PFSK-1 (cell line): ENCODE measurements at regions not wholly inside any gene's neighbourhood (a gene's known extent, or its start where the extent isn't known, plus 50 kb on each side); places are given as distances from the start of the nearest gene placed in this dataset.

ENCODE experiments used
- FOXP2 ChIP-seq: optimal IDR thresholded peaks from 2 replicates; pipeline ENCODE3; 2011; ENCODE audit warnings: borderline replicate concordance, control low read depth, inconsistent platforms; ENCODE audit not compliant: insufficient read depth; ENCODE audit errors: extremely low read length, extremely low read depth
- POLR2AphosphoS5 ChIP-seq: IDR thresholded peaks from 2 replicates; pipeline ENCODE4 v1.6.1; 2012; ENCODE audit warnings: low read depth, mild to moderate bottlenecking, control low read depth, low read length, moderate library complexity
- TAF1 ChIP-seq: IDR thresholded peaks from 2 replicates; pipeline ENCODE4 v1.6.1; 2012; ENCODE audit warnings: low read length, control low read depth, borderline replicate concordance; ENCODE audit not compliant: insufficient read depth
- TF ChIP-seq, protein P1 (sequence below), 2 experiments: IDR thresholded peaks; 2 replicates each; pipeline versions ENCODE4 v1.6.1 to v1.8.0; 2011 to 2012; ENCODE audit warnings: low read depth in 2 of 2, low read length in 2 of 2, control low read depth in 1 of 2, inconsistent platforms in 1 of 2, mild to moderate bottlenecking in 1 of 2, moderate library complexity in 1 of 2; ENCODE audit not compliant: insufficient read depth in 1 of 2

DNA sequence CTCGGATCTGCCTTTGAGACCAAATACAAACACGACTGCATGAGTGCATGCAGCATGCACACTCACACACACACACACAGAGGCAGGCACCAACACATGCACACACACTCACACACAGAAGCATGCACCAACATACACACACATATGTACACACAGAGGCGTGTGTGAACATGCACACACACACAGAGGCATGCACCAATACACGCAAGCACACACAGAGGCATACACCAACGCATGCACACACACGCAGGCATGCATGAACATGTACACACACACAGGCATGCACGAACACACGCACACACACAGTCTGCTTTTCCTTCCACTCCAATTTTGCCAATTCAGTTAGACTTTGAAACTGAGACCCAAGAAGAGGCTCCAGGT lies 67.3 kb upstream of the COL13A1 start:
- no peak for TF ChIP-seq POLR2AphosphoS5
- TF ChIP-seq, protein P1, sequence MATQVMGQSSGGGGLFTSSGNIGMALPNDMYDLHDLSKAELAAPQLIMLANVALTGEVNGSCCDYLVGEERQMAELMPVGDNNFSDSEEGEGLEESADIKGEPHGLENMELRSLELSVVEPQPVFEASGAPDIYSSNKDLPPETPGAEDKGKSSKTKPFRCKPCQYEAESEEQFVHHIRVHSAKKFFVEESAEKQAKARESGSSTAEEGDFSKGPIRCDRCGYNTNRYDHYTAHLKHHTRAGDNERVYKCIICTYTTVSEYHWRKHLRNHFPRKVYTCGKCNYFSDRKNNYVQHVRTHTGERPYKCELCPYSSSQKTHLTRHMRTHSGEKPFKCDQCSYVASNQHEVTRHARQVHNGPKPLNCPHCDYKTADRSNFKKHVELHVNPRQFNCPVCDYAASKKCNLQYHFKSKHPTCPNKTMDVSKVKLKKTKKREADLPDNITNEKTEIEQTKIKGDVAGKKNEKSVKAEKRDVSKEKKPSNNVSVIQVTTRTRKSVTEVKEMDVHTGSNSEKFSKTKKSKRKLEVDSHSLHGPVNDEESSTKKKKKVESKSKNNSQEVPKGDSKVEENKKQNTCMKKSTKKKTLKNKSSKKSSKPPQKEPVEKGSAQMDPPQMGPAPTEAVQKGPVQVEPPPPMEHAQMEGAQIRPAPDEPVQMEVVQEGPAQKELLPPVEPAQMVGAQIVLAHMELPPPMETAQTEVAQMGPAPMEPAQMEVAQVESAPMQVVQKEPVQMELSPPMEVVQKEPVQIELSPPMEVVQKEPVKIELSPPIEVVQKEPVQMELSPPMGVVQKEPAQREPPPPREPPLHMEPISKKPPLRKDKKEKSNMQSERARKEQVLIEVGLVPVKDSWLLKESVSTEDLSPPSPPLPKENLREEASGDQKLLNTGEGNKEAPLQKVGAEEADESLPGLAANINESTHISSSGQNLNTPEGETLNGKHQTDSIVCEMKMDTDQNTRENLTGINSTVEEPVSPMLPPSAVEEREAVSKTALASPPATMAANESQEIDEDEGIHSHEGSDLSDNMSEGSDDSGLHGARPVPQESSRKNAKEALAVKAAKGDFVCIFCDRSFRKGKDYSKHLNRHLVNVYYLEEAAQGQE (IDR thresholded peaks at IDR 0.05; ENCODE audit: insufficient read depth in 1 of 2, low read depth in 2 of 2, low read length in 2 of 2) = no peak
- no peak for TF ChIP-seq TAF1
- TF ChIP-seq FOXP2 = no peak
